HEK293T (cell line): ENCODE measurements at regions not wholly inside any gene's neighbourhood (a gene's known extent, or its start where the extent isn't known, plus 50 kb on each side); places are given as distances from the start of the nearest gene placed in this dataset.

Experiments used
- ARNT ChIP-seq: fragments of 450-650 bp; IDR thresholded peaks from 2 replicates; pipeline ENCODE4 v1.6.1; 2017; ENCODE audit warnings: mild to moderate bottlenecking
- BHLHE40 ChIP-seq: fragments of 450-650 bp; IDR thresholded peaks from 2 replicates; pipeline ENCODE4 v1.6.1; 2016; ENCODE audit warnings: mild to moderate bottlenecking, moderate library complexity, borderline replicate concordance
- ELF4 ChIP-seq: fragments of 450-650 bp; IDR thresholded peaks from 2 replicates; pipeline ENCODE4 v1.6.1; 2017; ENCODE audit warnings: antibody characterized with exemption
- FOXK2 ChIP-seq: fragments of 450-650 bp; IDR thresholded peaks from 2 replicates; pipeline ENCODE4 v1.6.1; 2016; ENCODE audit warnings: mild to moderate bottlenecking
- SP1 ChIP-seq: fragments of 450-650 bp; IDR thresholded peaks from 2 replicates; pipeline ENCODE4 v1.6.1; 2017
- SUZ12 ChIP-seq: fragments of 450-650 bp; IDR thresholded peaks from 2 replicates; pipeline ENCODE4 v1.6.1; 2016; ENCODE audit warnings: mild to moderate bottlenecking
- TF ChIP-seq, protein P1 (sequence below): fragments of 450-650 bp; IDR thresholded peaks from 2 replicates; pipeline ENCODE4 v1.6.1; 2016

GRCh38 chr2:150938527-150938926 is 323.1 kb downstream of the RBM43 start:
- TF ChIP-seq, protein P1, sequence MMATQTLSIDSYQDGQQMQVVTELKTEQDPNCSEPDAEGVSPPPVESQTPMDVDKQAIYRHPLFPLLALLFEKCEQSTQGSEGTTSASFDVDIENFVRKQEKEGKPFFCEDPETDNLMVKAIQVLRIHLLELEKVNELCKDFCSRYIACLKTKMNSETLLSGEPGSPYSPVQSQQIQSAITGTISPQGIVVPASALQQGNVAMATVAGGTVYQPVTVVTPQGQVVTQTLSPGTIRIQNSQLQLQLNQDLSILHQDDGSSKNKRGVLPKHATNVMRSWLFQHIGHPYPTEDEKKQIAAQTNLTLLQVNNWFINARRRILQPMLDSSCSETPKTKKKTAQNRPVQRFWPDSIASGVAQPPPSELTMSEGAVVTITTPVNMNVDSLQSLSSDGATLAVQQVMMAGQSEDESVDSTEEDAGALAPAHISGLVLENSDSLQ, result no peak
- TF ChIP-seq SUZ12 (no peak), ARNT (no peak), ELF4 (no peak), BHLHE40 (no peak), SP1 (no peak), FOXK2 (no peak)
